Smooth muscle cell (in vitro differentiated cells): ENCODE measurements at regions not wholly inside any gene's neighbourhood (a gene's known extent, or its start where the extent isn't known, plus 50 kb on each side); places are given as distances from the start of the nearest gene placed in this dataset.

Source experiments
- DNase-seq: peaks from one replicate; lab custom pipeline; 2025; ENCODE audit not compliant: unreplicated experiment; lab: John Stamatoyannopoulos, UW
- H2AFZ ChIP-seq: fragments of 200-600 bp; sonication (generic); 2 replicates; pipeline ENCODE4 v1.6.0; 2016; ENCODE audit warnings: antibody characterized with exemption, low read depth, mild to moderate bottlenecking
- H3F3A ChIP-seq: fragments of 200-600 bp; sonication (generic); 2 replicates; pipeline ENCODE4 v1.6.0; 2017; ENCODE audit warnings: antibody characterized with exemption, low read depth
- H3K27ac ChIP-seq: fragments of 200-600 bp; sonication (generic); 2 replicates; pipeline ENCODE4 v1.5.1; 2016; ENCODE audit warnings: low read depth, mild to moderate bottlenecking
- H3K27me3 ChIP-seq: fragments of 200-600 bp; sonication (generic); 2 replicates; pipeline ENCODE4 v1.6.1; 2016; ENCODE audit warnings: low read depth, mild to moderate bottlenecking
- H3K36me3 ChIP-seq: fragments of 200-600 bp; sonication (generic); 2 replicates; pipeline ENCODE4 v1.5.1; 2016; ENCODE audit warnings: low read depth
- H3K4me1 ChIP-seq: fragments of 200-600 bp; sonication (generic); 2 replicates; pipeline ENCODE4 v1.5.1; 2016; ENCODE audit warnings: low read depth
- H3K4me2 ChIP-seq: fragments of 200-600 bp; sonication (generic); 2 replicates; pipeline ENCODE4 v1.6.0; 2016; ENCODE audit warnings: mild to moderate bottlenecking
- H3K4me3 ChIP-seq: fragments of 200-600 bp; sonication (generic); 2 replicates; pipeline ENCODE4 v1.5.1; 2016; ENCODE audit warnings: mild to moderate bottlenecking
- H3K79me2 ChIP-seq: fragments of 200-600 bp; sonication (generic); 2 replicates; pipeline ENCODE4 v1.6.0; 2016; ENCODE audit warnings: low read depth, mild to moderate bottlenecking
- H3K9ac ChIP-seq: fragments of 200-600 bp; sonication (generic); 2 replicates; pipeline ENCODE4 v1.6.0; 2016; ENCODE audit warnings: low read depth
- H3K9me3 ChIP-seq: fragments of 200-600 bp; sonication (generic); replicated peaks from 2 replicates; pipeline ENCODE4 v1.5.1; 2016; ENCODE audit warnings: low read depth
- H4K20me1 ChIP-seq: fragments of 200-600 bp; sonication (generic); 2 replicates; pipeline ENCODE4 v1.6.0; 2016; ENCODE audit warnings: low read depth
- CTCF ChIP-seq: fragments of 200-600 bp; sonication (generic); IDR thresholded peaks from 2 replicates; pipeline ENCODE4 v1.5.1; 2017; ENCODE audit warnings: borderline replicate concordance, mild to moderate bottlenecking, antibody characterized with exemption; ENCODE audit not compliant: insufficient read depth, poor library complexity, severe bottlenecking
- whole genome bisulfite sequencing: methylation state at CpG from one replicate; pipeline ENCODE4 v1.1.7; 2016; ENCODE audit warnings: low lambda C conversion rate; 5-methylcytosine and 5-hydroxymethylcytosine counted together

GRCh38 chr21:35905096-35905962 lies 155.0 kb downstream of the SETD4 start:
- H3K36me3 ChIP-seq = no peaks in the 10 kb centered on the region

DNA sequence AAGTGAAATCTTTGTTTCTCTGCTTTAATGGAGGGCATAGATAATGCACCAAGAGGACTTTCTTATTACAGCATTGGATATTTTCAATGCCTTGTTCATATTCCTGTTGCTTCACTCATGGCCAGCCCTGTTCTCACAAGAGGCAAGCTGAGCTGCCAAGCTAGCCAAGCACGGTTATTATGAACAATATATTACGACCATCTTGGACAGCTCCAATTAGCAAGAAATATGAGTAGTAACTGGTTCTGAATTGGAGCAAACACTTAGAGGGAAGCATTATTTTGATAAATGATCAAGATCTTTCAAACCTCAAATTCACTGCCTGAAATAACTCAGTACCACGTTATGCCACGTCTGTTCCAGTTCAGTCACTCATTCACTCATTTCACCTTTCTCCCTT lies 159.8 kb downstream of the SETD4 start:
- 89% methylated on average over 4 of the region's 4 CpGs for WGBS
- H2AFZ ChIP-seq = no peak overlapping the region
- H3K4me3 ChIP-seq = no peak overlapping the region
- no peaks in the 10 kb centered on the region for H3K36me3 ChIP-seq
- H3K9me3 ChIP-seq = no peaks in the 10 kb centered on the region
- no peaks in the 10 kb centered on the region for H3K79me2 ChIP-seq
- no peak overlapping the region for H3K4me2 ChIP-seq
- no peaks in the 10 kb centered on the region for H4K20me1 ChIP-seq
- H3K27ac ChIP-seq = no peak overlapping the region
- no peaks in the 10 kb centered on the region for H3F3A ChIP-seq
- no peak overlapping the region for H3K9ac ChIP-seq
- TF ChIP-seq CTCF = no peak
- H3K27me3 ChIP-seq = no peaks in the 10 kb centered on the region
- no peak for DNase-seq
- H3K4me1 ChIP-seq = no peaks in the 10 kb centered on the region

More at GRCh38 chr21:35905096-35905962, 155.0 kb downstream of the SETD4 start:
- Histone ChIP-seq H3K9me3 (no peaks in the 10 kb centered on the region), H4K20me1 (no peaks in the 10 kb centered on the region), H3K4me2 (no peak overlapping the region), H3K27me3 (no peaks in the 10 kb centered on the region), H3K79me2 (no peaks in the 10 kb centered on the region), H3K27ac (no peak overlapping the region), H3K9ac (no peak overlapping the region), H3F3A (peaks cover 9% of the 10 kb centered on the region), H3K4me3 (no peak overlapping the region), H3K4me1 (peaks cover 6% of the 10 kb centered on the region), H2AFZ (no peak overlapping the region)
- no peak for DNase-seq
- WGBS = 81% methylated on average over 11 of the region's 11 CpGs
- TF ChIP-seq CTCF = no peak

DNA sequence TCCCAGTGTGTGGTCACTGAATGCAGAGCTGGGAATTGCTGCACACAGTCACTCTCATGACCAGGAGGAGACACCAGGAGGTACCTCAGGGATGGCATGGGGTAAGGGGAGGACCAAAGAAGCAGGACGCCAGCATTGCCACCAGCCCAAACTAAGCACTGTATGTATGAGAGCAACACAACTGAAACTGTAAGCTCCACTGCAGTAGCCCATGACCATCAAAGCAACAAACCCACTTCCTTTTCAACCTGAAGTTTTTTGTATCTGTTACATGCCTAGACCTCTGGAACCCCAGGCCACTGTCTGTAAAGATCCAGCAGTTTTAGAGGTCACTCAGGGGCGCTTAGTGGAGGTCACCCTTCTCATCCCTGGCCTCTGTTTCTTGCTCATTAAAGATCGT lies 164.3 kb downstream of the SETD4 start:
- H3K27me3 ChIP-seq = no peaks in the 10 kb centered on the region
- no peaks in the 10 kb centered on the region for H3F3A ChIP-seq
- H3K9me3 ChIP-seq = no peaks in the 10 kb centered on the region
- no peak for TF ChIP-seq CTCF
- no peaks in the 10 kb centered on the region for H3K79me2 ChIP-seq
- DNase-seq = no peak
- H2AFZ ChIP-seq = no peak overlapping the region
- no peak overlapping the region for H3K27ac ChIP-seq
- WGBS = 86% methylated on average over 3 of the region's 3 CpGs
- H3K4me2 ChIP-seq = no peak overlapping the region
- no peaks in the 10 kb centered on the region for H3K4me1 ChIP-seq
- no peaks in the 10 kb centered on the region for H3K36me3 ChIP-seq
- H4K20me1 ChIP-seq = no peaks in the 10 kb centered on the region
- H3K9ac ChIP-seq = no peak overlapping the region
- no peak overlapping the region for H3K4me3 ChIP-seq

GRCh38 chr21:35895598-35895997 lies 164.7 kb downstream of the SETD4 start:
- H2AFZ ChIP-seq = no peak overlapping the region
- TF ChIP-seq CTCF = no peak
- no peak overlapping the region for H3K4me3 ChIP-seq
- no peaks in the 10 kb centered on the region for H3K27me3 ChIP-seq
- 65% methylated on average over 2 of the region's 2 CpGs for WGBS
- no peaks in the 10 kb centered on the region for H3K9me3 ChIP-seq
- H3K36me3 ChIP-seq = no peaks in the 10 kb centered on the region
- DNase-seq = no peak
- no peaks in the 10 kb centered on the region for H4K20me1 ChIP-seq
- no peaks in the 10 kb centered on the region for H3K79me2 ChIP-seq
- no peaks in the 10 kb centered on the region for H3K4me1 ChIP-seq
- no peaks in the 10 kb centered on the region for H3F3A ChIP-seq
- no peak overlapping the region for H3K27ac ChIP-seq
- no peak overlapping the region for H3K4me2 ChIP-seq
- no peak overlapping the region for H3K9ac ChIP-seq
